Skin of body (tissue), 1 donor: ENCODE measurements at regions not wholly inside any gene's neighbourhood (a gene's known extent, or its start where the extent isn't known, plus 50 kb on each side); places are given as distances from the start of the nearest gene placed in this dataset.

Experiments
- DNase-seq: peaks from one replicate; lab custom pipeline; 2025; lab: John Stamatoyannopoulos, UW

DNA sequence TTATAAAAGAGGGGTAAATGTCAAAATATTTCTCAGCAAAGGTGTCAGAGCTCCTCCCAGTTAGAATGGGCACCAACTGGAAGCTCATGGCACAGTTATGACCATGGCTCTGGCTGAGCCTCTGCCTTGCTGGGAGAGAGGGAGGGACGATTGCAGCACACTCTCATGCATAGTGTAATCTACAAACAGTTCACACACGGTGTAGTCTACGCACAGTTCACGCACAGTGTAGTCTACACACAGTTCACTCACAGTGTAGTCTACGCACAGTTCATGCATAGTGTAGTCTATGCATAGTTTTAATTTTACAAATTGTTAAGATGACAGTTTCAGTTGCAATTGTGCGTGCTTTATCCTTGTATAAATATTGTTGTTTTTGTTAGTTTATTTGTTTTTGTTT lies 1474.6 kb upstream of the TMEM132C start:
- no peak for DNase-seq

DNA sequence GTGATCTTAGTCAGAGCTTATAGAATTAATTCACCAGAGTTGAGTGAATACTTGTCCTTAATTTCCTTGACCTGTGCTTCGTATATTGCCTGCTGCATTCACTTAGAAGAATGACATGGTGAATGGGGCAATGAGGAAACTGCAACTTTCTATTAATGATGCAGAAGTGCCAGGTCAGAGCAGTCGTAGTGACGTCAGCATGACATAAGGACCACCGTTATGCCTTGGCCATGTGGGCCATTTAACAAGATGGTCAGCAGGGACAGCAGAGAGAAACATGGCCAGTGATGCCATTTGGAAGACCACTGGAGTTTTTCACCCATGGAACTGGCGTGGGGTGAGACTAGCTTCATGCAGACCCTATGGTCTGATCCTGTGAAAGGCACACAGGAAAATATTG lies 1469.4 kb upstream of the TMEM132C start:
- no peak for DNase-seq

DNA sequence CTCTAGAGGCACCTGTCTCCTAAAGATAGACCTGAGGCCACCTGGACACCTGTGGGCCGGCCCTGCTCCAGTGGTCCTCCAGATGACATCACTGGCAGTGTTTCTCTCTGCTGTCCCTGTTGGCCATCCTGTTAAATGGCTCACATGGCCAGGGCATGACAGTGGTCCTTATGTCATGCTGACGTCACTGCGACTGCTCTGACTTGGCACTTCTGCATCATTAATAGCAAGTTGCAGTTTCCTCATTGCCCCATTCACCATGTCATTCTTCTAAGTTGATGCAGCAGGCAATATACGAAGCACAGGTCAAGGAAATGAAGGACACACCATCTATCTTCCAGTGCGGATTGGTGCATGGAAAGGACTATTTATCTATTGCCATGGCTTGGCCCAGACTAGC lies 1468.5 kb upstream of the TMEM132C start:
- no peak for DNase-seq

DNA sequence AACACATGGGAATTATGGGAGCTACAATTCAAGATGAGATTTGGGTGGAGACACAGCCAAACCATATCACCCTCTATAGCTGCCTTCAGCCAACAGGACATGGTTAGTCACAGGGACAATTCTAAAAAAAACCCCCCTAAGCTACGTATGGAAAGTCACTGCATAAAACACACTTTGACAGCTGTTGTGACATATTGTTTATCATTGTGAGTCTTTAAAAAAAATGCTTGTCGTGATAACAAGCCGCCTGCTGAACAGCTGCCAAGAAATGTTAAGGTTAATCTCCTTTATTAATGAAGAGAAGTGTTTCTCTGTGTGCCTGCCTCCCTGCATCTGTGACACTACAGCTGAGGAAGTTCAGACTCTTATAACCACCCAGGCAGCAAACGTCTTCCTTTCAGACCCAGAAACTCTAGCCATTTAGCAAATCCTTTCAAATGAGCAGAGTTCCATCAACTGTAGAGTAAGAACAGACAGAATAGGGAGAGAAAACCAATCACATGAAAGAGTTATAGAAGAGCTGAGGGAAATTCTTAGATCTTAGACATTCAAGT lies 1459.6 kb upstream of the TMEM132C start:
- DNase-seq: no peak

DNA sequence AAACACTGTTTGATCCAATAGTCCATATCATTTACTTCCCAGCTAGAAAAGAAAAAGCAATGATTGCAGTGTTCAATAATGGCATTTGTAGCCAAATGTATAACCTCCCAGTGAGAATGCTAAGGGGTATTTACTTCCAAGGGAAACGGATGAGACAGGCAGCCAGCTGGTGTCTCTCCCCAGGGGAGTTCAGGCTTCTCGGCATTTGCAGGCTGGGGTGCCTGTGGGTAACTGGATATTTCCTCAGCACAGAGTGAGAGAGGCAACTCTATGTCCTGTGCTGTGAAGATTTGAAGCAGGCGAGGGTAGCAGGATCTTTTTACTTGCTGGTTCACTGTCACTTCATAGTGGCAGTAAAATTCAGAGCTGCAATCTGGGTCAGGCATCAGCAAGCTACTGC lies 1455.6 kb upstream of the TMEM132C start:
- DNase-seq: no peak

DNA sequence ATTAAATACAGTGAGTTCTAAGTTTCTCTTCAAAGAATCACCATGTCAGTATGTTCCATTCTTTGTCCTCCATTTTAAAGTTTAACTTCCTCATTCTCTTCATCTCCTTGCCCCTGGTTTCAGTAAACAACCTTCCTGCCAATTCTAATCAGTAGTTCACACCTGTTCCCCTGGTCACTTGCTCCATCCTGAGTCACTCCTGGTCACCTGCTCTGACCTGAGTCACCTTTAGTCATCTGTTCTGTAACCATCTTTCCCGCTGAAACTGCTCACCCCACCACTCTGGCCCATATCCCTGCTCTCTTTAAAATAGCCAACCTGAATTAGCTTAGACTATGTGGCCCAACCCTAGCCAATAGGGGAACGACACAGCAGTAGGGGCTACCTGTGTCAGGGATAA lies 1447.4 kb upstream of the TMEM132C start:
- DNase-seq: no peak

DNA sequence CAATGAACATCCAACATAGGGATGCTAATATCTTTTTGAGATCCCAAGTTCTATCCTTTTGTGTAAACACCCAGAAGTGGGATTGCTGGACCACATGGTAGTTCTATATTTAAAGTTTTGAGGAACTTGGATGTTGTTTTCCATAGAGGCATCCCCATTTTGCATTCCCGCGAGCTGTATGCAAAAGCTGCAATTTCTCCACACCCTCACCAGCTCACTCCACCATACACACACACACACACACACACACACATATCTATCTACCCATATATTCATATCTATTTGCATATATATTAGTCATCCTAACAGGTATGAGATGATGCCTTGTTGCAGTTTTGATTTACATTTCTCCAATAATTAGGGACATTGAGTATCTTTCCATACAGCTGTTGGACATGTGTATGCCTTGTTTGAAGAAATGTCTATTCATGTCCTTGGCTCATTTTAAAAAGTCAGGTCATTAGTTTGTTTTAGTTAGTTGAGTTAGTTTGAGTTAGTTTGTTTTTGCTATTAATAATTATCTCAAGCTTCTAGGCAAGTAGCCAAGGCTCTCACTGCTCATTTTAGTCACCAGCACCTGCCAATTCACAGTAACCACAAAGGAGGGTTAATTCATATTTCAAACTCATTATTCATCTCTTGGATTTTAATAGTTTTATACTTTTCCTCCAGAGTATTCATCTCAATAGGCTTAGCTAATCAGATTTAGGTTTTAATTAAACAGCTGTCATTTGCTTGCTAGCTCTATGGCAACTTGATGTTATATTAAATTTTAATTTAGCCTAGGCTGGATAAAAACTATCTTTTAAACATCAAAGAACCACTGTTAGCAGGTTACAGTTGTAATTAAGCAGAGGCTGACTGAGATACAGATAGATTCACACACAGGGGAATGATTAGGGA lies 1435.9 kb upstream of the TMEM132C start:
- DNase-seq: no peak

DNA sequence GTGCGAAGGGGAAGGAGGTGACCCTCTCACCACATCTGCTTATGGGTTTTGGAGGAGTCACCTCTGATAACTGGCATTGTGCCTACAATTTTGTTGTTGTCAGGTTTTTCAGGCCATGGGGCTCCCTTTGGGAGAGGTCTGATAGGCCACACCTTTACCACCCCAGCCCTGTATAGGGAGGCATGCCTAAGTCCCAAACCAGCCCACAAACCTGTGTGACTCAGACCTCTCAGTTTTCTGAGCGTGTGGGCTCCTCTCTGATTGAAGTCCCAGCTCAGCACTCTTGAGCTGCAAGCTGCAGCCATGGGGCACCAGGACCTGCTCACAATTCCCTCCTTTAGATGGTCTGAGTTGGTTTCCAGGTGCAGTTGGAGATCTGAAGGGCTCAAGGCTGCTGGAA lies 1429.3 kb upstream of the TMEM132C start:
- DNase-seq: no peak

DNA sequence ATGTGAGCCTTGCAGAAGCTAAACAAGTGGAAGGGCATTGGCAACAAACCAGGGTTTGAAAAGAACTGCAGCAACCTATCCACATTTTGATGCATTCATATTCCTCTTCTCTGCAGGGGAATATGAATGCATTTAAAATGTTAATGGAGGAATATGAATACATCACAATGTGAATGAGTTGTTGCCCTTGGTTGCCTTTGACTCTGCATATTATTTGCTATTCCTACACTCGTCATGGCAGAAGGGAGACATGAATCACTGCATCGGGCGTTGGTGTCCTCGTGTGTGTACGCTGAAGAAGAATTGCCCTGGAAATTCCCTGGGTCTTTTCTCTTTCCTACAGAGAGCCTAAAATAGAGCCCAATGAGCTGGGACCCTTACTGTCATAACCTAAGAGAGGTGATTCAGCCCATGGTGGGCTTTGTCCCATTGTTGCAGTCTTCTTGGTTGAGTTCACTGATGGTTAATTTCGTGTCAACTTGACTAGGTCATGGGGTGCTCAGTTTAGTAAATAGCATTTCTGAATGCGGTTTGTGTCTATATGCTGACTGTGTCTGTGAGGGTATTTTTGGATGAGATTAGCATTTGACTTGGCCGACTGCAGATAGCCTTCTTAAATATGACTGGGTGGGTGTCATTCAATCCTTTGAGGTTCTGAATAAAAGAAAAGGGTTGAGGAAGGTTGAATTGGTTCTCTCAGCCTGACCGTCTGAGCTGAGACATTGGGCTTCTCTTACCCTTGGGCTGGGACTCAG lies 1422.9 kb upstream of the TMEM132C start:
- no peak for DNase-seq

DNA sequence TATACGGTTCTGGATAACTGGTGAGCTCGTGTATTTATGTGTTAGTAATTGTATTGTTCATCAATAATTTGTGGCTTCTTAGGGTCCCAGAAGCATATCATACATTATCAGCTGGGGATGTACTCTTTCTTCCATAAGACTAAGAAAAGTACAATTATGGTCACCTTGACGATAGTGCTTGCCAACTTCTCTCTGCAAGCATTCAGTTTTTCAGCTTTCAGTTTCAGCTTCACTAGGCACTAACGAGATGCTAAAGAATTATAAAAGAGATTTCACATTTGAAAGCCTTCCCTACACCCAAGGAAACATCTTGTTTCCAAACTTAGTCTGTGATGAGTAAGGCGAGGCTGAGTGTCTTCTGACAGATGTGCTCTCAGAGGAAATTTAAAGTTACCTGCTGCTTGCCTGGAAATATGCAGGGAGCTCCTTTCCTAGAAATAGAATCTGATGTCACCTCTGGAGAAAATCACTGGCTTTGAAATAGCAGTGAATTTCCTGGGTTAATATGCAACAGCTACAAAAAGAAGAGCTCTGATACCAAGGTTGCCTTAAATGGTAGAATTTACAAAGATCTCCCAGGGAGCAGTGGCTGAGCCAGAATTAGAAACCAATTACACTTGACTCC lies 1419.9 kb upstream of the TMEM132C start:
- DNase-seq: no peak

DNA sequence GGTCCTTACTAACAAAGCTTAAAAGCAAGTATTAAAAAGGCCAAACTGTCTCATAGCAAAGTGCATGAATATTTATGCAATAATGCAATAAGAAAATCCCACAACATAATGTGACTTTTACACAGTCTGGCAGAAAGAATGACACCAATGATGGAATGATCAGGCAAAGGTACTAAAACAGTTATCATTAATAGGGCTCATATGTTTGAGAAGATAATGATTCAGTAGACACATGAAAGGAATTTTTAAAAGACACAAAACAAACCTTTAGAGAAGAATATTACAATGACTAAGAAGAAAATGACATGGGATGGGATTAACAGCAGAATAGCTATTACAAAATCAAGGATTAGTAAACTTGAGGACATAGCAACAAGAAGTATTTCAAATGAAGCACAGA lies 1411.2 kb upstream of the TMEM132C start:
- no peak for DNase-seq

DNA sequence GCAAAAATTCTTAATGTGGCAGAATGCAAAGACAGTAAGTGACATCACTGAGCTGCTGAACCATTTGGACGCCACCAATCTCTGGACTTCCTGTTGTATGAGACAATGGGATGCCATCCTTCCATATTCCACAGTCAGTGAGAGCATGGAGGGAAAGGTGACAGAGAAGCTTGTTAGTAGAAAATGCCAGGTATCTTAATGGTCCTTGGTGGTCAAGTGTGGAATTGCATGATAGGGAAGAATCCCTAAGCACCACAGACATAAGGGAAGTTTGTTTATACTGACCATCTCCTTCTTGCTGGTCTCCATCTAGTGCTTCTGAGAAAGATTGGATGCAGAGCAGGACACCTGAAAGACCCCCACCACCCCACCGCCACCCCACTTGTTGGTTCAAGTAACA lies 1410.0 kb upstream of the TMEM132C start:
- DNase-seq: no peak

DNA sequence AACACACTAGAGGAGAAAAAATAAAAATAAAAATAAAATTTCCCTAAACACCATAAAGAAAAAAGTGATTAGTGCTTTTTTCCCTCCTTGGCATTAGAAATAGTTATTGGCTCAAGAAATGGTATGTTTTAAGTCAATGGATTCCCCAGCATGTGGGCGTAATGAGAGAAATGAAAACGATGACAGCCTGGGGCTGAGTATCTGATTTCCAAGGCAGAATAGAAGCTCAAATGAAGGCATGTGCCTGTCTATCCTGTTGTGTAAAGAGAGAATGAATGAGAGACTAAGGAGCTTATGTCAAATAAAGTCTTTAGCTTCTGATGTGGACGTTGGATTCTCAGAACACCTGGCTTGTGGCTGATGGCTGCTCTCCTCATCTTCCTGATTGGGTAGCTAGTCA lies 1408.4 kb upstream of the TMEM132C start:
- no peak for DNase-seq

DNA sequence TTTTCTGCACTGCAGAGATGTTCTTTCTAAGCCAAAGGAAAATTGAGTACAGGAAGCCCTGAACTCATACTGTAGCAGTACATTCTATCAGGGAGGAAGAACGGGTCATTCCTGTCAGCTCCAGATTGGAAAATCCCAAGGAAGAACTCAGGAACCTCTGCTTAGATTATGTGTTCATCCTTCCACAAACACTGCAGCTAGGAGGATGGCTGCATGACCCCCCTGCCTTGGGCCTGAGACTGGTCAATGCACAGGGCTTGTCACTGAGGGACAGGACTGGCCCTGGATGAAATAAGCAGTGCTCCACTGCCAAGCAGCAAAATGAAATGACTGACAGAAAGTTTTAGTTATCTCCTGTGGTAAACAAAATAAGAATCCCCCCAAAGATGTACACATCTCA lies 1406.8 kb upstream of the TMEM132C start:
- no peak for DNase-seq

DNA sequence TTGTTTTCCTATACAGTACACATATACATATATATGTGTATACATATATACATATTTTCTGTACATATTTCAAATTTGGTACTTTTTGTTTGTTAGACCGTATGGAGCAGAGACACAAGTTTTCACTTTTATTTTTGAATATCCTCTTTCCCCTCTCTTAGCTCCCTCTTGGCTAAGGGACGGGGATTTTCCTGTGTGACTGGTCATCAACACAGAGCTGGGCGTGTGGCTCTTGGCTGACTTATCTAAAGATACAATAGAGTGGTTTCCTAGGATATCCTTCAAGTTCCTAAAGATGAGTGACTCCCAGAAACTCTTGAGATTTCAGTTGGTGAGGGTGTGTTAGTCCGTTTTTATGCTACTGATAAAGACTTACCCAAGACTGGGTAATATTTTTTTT lies 1404.5 kb upstream of the TMEM132C start:
- DNase-seq: no peak

DNA sequence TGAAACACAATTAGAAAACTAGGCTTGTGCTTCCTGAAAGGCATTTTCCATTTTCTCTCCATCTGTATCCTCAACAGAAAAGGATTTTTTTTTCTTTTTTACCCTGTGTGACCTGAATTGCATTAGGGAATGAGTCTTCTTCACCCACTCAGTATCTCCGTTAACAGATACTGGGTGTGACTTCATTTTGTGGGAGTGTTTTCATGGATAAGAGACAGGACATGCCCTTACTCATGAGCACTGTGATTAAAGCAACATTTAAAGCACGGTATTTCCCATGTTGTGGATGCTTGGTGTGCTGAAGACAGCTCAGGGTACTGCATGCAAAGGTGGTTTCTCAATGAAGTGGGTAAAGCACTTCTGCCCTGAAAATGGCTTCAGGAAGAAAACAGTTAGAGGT lies 1397.3 kb upstream of the TMEM132C start:
- DNase-seq: no peak

DNA sequence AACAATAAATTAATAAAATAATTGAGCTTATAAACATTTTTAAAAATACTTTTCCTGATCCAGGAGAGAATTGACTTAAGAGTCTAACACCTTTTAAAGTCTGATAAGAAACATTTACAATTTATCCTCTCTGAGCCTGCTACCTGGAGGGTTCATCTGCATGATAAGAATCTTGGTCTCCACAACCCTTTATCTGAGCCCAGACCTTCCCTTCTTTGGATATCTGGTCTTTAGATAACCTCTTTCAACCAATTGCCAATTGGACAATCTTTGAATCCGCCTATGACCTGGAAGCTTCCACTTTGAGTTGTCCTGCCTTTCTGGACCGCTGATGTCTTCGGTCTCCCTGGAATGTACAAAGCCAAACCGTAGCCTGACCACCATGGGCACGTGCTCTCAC lies 1393.3 kb upstream of the TMEM132C start:
- DNase-seq: no peak

DNA sequence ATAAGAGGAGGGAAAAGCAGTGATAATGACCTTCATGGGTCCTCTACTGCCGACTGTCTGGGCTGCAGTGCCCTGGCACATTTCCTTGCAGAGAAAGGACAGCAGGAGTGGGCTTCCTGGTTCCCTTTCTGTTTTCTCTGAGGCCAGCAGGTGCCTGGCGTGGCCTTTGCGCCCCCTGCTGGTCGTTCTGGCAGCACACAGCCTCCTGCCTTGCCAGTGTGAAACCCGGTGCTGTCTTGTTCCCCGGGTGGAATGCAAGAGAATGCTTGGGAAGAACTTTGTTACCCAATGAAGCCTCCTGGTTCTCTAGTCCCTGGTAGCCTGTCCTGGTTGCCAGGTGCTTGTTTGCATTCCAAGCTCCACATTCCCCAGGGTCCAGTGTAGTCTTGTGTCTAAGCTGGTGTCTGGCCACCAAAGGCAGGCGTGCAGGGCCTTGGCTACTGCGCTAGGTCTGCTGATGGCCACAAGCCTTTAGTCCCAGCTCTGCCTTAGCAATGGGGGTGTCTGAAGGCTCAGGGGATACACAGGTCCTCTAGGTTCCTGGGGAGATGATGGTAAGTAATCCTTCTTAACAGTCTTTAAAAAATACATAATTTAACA lies 1392.4 kb upstream of the TMEM132C start:
- no peak for DNase-seq

DNA sequence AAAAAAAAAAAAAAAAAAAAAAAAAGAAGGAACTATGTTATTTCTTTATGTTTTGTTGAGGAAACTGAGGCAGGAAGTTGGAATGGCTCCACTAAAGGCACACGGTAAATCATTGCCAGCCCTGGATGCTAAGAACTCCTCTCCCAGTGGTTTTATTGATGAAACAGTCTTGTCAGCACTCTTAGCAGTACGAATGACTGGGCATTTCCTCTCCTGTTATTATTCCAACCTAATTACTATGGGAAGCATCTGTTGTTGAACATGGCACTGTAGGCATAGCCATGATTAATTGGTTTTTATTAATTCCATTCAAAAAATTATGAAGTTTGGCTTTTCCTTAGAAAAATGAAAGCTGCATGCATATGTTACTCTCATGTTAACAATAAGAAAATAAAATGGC lies 1387.1 kb upstream of the TMEM132C start:
- no peak for DNase-seq

DNA sequence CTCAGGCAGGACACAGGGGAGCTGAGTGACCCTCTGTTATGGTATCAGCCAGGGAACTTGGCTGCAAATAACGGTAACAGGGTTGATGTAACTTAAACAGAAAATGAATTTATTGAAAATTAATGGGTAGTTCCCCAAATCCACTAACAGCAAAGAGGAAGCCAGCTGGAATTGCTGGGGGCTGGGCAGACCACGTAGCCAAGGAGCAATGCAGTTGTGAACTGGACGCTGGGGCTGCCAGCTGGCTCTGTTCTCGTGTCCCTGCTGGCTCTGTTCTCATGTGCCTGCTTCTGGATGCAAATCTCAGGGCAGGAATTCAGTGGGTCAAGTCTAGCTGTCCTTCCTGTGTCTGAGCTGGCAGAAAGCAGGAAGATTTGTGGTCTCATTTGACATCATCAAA lies 1383.3 kb upstream of the TMEM132C start:
- DNase-seq: no peak

DNA sequence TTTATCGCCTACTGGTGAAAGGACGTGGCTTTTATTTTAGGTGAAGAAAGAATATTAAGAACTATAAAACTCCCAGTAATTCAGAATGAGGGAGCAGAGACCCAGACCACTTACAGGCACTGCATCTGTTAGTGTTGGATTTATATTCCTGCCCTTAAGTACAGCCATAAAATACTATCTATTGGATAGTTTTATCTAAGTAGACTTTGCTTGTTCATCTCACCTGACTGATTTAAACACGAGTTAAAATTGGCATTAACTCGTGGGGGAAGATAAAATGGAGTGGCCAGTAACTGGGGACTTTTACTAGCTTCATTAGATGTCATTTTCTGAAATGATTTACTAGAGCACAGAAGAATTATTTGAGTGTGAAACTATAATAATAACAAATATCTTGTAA lies 1377.5 kb upstream of the TMEM132C start:
- DNase-seq: no peak

DNA sequence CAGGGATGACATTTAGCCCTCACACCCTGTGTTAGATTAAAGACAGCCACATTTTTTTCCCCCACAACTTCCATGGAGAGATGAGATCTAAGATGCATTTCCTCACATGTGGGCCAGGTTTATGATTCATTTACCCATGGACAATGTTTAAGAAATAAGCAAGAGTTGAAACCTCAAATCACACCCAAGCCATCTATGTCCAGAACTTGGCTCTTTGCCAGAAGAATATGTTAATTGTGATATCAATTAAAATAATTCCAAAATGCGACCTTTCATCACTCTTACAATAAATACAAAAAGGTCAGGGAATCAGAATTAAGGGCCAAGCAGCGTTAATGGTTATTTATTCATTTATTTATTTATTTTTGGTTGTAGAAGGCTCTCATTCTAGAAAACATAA lies 1376.9 kb upstream of the TMEM132C start:
- no peak for DNase-seq
